ENCODE measurements at regions not wholly inside any gene's neighbourhood (a gene's known extent, or its start where the extent isn't known, plus 50 kb on each side); places are given as distances from the start of the nearest gene placed in this dataset.

DNA sequence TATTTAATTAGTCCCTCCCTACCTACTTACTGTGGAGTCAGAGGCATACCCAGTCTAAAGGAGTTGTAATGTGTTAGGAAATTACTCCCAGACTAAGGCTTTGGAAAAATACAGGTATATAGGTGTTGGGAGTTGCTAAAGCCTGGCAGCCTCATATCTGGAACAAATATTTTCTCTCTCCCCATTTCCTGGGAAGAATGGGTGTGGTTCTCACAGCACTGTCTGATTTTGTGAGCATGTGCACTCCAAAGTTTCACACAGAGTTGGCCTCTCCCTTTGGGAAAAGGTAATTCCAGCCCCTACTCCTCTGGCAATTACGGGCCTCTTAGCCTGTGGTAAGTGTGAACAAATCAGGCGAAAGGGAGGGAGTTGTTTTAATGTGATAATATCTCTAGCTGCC is 187.0 kb downstream of the MID1IP1 start:
- TF ChIP-seq CTCF (IDR thresholded peaks at IDR 0.05) (no peak), POLR2A (IDR thresholded peaks at IDR 0.05) (no peak)

Measured in uterus (tissue), 2 donors.